ENCODE measurements at regions not wholly inside any gene's neighbourhood (a gene's known extent, or its start where the extent isn't known, plus 50 kb on each side); places are given as distances from the start of the nearest gene placed in this dataset.

GRCh38 chrX:11944501-11944900 lies 186.5 kb downstream of the MSL3 start:
- Histone ChIP-seq H3K9me3 (replicated peaks; ENCODE audit: control insufficient read depth, insufficient read depth, low read length) (no peaks in the 10 kb centered on the region), H2AFZ (ENCODE audit: low read depth, low read length) (peak overlapping the region; percentile 9), H3K79me2 (ENCODE audit: control insufficient read depth, insufficient read depth, low read length) (no peaks in the 10 kb centered on the region), H3K4me2 (ENCODE audit: insufficient read depth, low read length) (no peak overlapping the region), H3K9me1 (replicated peaks; ENCODE audit: control insufficient read depth, extremely low read depth, insufficient read depth, low read length) (no peaks in the 10 kb centered on the region), H3K9ac (replicated peaks; ENCODE audit: extremely low read depth, insufficient read depth, low read length) (no peak overlapping the region), H4K20me1 (replicated peaks; ENCODE audit: control insufficient read depth, extremely low read depth, insufficient read depth, low read length) (no peaks in the 10 kb centered on the region), H3K4me1 (ENCODE audit: control insufficient read depth, extremely low read depth, insufficient read depth, low read length) (peaks cover 3% of the 10 kb centered on the region), H3K4me3 (replicated peaks in 1 of 3; ENCODE audit: insufficient read depth in 1 of 3, low read depth in 1 of 3, low read length in 3 of 3) (no peak overlapping the region), H3K36me3 (ENCODE audit: control insufficient read depth in 2 of 2, extremely low read depth in 1 of 2, insufficient read depth in 2 of 2, low read length in 2 of 2) (no peaks in the 10 kb centered on the region), H3K27me3 (ENCODE audit: control insufficient read depth in 2 of 2, insufficient read depth in 2 of 2, low read length in 2 of 2) (no peaks in the 10 kb centered on the region), H3K27ac (ENCODE audit: insufficient read depth, low read depth, low read length) (no peak overlapping the region)
- ChIA-PET POLR2A (no interaction called here), CTCF (interaction anchor here (0.5 to 2.4 kb wide), 11 partner anchors 8 to 170 kb away, joined by 3 to 14 read pairs (median 6); no protein-coding TSS in a partner anchor)
- FAIRE-seq (peak; percentile 80), DNase-seq (ENCODE audit: low read depth, low spot score) (peak; percentile 15)
- BruUV-seq (replicated peaks): no TSS peak
- peak; percentile 40 for TF ChIP-seq FOS (IDR thresholded peaks at IDR 0.05; ENCODE audit: borderline replicate concordance, insufficient read depth, low read length)
- peak; percentile 54 to 63 for TF ChIP-seq CTCF (IDR thresholded peaks at IDR 0.05; ENCODE audit: extremely low read depth in 1 of 2, insufficient read depth in 1 of 2, low read depth in 1 of 2, low read length in 2 of 2)
- no peak for TF ChIP-seq POLR2AphosphoS5 (IDR thresholded peaks at IDR 0.05; ENCODE audit: insufficient read depth, low read depth, low read length)
- intact Hi-C loops (cut with micrococcal nuclease): loop anchor here (5.0 to 10.0 kb wide), 3 partner anchors 130 to 758 kb away; no protein-coding TSS in a partner anchor
- dilution Hi-C loops (cut with MboI; ENCODE audit: extremely low pct_ligation_motif_present, low sequenced_read_pairs): no loop called here

GRCh38 chrX:11949291-11949690 lies 189.0 kb upstream of the FRMPD4 start:
- intact Hi-C loops (cut with micrococcal nuclease): loop anchor here (10.0 kb wide), 2 partner anchors 126 to 616 kb away; no protein-coding TSS in a partner anchor
- dilution Hi-C loops (cut with MboI; ENCODE audit: extremely low pct_ligation_motif_present, low sequenced_read_pairs): no loop called here
- FAIRE-seq: no peak
- Histone ChIP-seq H3K36me3 (ENCODE audit: control insufficient read depth in 2 of 2, extremely low read depth in 1 of 2, insufficient read depth in 2 of 2, low read length in 2 of 2) (no peaks in the 10 kb centered on the region), H2AFZ (ENCODE audit: low read depth, low read length) (no peak overlapping the region), H3K27ac (ENCODE audit: insufficient read depth, low read depth, low read length) (no peak overlapping the region), H3K9me3 (replicated peaks; ENCODE audit: control insufficient read depth, insufficient read depth, low read length) (no peaks in the 10 kb centered on the region), H3K4me3 (replicated peaks in 1 of 3; ENCODE audit: insufficient read depth in 1 of 3, low read depth in 1 of 3, low read length in 3 of 3) (no peak overlapping the region), H3K27me3 (ENCODE audit: control insufficient read depth in 2 of 2, insufficient read depth in 2 of 2, low read length in 2 of 2) (no peaks in the 10 kb centered on the region), H3K4me2 (ENCODE audit: insufficient read depth, low read length) (no peak overlapping the region), H3K9me1 (replicated peaks; ENCODE audit: control insufficient read depth, extremely low read depth, insufficient read depth, low read length) (no peaks in the 10 kb centered on the region), H4K20me1 (replicated peaks; ENCODE audit: control insufficient read depth, extremely low read depth, insufficient read depth, low read length) (no peaks in the 10 kb centered on the region), H3K9ac (replicated peaks; ENCODE audit: extremely low read depth, insufficient read depth, low read length) (no peak overlapping the region), H3K79me2 (ENCODE audit: control insufficient read depth, insufficient read depth, low read length) (no peaks in the 10 kb centered on the region), H3K4me1 (ENCODE audit: control insufficient read depth, extremely low read depth, insufficient read depth, low read length) (peaks cover 20% of the 10 kb centered on the region)
- no peak for TF ChIP-seq GATA2 (IDR thresholded peaks at IDR 0.05; ENCODE audit: insufficient read depth, insufficient read length, low read depth, low read length)
- TF ChIP-seq CTCF (IDR thresholded peaks at IDR 0.05; ENCODE audit: extremely low read depth in 1 of 2, insufficient read depth in 1 of 2, low read depth in 1 of 2, low read length in 2 of 2): no peak
- TF ChIP-seq EZH2 (IDR thresholded peaks at IDR 0.05; ENCODE audit: borderline replicate concordance, low read depth, low read length, severe bottlenecking): no peak
- TF ChIP-seq JUN (IDR thresholded peaks at IDR 0.05; ENCODE audit: borderline replicate concordance, insufficient read depth, insufficient read length, low read depth): no peak
- TF ChIP-seq FOS (IDR thresholded peaks at IDR 0.05; ENCODE audit: borderline replicate concordance, insufficient read depth, low read length): no peak
- TF ChIP-seq POLR2A (IDR thresholded peaks at IDR 0.05; ENCODE audit: low read depth, low read length): no peak
- ChIA-PET POLR2A (no interaction called here), CTCF (no interaction called here)
- no peak for DNase-seq (ENCODE audit: low read depth, low spot score)
- BruUV-seq (replicated peaks): no TSS peak
